ENCODE measurements at regions not wholly inside any gene's neighbourhood (a gene's known extent, or its start where the extent isn't known, plus 50 kb on each side); places are given as distances from the start of the nearest gene placed in this dataset.
"Not testable (repeated sequence)": the region's sequence is repeated elsewhere in the genome, so short reads cannot be mapped to it uniquely, and the experiment has no call there.

DNA sequence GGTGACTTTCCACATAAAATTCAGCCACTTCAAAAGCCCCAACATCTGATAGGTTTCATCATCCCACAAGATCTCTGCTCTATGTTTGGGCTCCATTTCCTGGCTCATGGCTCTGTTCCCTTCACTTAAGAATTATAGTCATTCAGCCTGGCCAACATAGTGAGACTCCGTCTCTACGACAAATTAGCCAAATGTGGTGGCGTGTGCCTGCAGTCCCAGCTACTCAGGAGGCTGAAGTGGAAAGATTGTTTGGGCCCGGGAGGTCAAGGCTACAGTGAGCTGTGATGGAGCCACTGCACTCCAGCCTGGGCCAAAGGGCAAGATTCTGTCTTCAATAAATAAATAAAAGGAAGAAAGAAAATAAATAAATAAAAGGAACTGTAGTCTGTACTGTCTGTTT is 57.9 kb upstream of the CTSV start:
- no peak for DNase-seq

DNA sequence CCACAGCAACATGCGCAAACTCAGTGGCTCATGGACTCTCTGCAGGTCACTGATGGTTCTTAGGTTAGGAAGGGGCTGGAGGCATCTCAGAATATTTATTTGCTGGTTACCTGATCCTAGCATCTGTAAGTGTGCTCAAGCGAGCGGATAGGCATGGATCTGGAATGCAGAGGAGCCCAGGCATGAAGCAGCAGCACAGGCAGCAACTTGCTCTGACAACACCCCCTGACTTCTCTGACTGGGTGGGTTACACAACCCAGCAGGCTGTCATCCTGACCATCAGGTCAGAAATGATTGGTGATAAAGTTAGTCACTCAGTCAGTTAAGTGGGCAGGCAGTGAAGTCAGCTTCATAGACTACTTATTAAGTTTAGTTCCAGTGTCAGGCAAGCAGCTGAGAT is 50.4 kb upstream of the CTSV start:
- DNase-seq = not testable (repeated sequence)

All from NCI-H2081 treated with DMSO at 0.1 percent for 48 hours (cell line).